NCI-H510A treated with DMSO at 0.1 percent for 48 hours (cell line): ENCODE measurements at regions not wholly inside any gene's neighbourhood (a gene's known extent, or its start where the extent isn't known, plus 50 kb on each side); places are given as distances from the start of the nearest gene placed in this dataset.
"Not testable (repeated sequence)": the region's sequence is repeated elsewhere in the genome, so short reads cannot be mapped to it uniquely, and the experiment has no call there.

Experiments
- DNase-seq: peaks from one replicate; lab custom pipeline; 2025; lab: John Stamatoyannopoulos, UW

GRCh38 chr4:107391009-107391629, 328.9 kb downstream of the PAPSS1 start:
- no peak for DNase-seq

DNA sequence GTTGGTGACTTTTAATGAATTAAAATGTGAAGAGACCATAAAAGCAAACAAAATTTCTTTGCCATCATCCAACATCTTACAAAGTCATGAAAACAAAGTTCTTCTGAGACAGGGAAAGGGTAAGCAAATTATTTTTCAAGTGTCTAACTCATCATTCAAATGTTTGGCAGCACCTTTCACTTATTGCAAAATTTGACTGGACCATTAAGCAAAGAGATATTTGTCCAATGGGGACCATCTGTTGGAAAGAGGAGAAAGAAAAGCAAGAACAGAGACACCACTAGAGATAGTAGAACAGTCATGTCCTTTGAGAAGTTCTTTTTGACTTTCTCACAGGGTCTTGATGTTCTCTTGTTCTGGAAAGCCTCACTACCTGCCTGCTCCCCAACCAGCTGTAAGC, 330.1 kb downstream of the PAPSS1 start:
- DNase-seq, result no peak

GRCh38 chr4:107388736-107389274, 331.2 kb downstream of the PAPSS1 start:
- DNase-seq, result no peak

GRCh38 chr4:107380836-107381438, 339.1 kb downstream of the PAPSS1 start:
- DNase-seq, result no peak

- DNase-seq, result no peak
Observed at GRCh38 chr4:107380190-107380589, 339.8 kb downstream of the PAPSS1 start.

DNA sequence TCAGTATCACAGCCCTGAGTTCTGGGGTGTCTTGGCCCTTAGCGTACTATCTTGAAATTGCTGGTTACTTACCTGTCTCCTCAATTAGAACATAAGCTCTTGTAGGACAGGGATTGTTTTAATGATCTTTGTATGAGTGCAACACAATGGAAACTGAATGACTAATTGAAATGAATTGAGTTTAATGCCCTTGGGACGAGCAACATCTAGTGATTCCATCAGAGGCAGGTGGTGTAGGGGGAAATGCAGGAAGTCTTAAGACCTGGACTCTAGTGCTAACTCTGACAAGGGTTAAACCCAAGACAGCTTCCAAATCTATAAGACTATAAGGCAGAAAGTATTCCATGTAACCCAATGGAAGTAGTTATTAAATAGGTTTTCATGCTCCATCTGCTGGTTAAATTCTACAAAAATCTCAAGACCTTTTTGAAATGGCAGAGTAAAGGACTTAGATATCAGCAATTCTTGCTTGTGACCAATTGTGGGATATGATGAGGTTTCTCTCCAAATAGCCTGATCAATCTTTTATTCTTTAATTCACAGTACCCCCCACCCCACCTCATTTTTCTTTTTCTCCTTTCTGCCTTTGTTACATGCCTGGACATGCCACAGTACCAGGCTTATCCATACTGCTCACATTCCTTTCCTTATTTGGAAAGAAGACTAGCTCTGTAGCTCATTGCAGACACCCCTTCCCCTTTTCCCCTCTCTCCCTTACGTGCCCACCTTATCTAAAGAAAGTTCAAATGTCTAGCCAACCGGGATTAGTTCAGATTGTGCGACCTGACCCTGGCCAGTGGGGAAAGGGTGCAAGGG, 340.8 kb downstream of the PAPSS1 start:
- no peak for DNase-seq

GRCh38 chr4:107376293-107376692, 340.2 kb upstream of the DKK2 start:
- DNase-seq, result no peak

DNA sequence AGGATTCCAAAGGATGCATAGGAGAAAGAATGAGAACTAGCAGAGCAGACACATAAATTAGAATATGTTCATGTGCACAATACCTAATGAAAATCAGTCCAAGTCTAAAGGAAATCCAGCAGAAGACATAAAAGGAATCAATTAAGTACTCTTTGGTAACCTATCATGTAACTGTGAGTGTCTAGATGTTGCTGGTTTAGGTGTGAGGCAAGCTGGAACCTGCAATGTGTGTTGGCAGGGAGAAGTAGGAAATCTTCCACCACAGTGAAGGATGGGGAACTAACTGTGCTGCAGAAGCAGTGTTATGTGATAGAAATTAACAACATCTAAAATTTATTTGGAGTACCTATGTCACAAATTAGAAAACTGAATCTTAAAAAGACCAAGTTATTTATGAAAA, 330.8 kb upstream of the DKK2 start:
- no peak for DNase-seq

DNA sequence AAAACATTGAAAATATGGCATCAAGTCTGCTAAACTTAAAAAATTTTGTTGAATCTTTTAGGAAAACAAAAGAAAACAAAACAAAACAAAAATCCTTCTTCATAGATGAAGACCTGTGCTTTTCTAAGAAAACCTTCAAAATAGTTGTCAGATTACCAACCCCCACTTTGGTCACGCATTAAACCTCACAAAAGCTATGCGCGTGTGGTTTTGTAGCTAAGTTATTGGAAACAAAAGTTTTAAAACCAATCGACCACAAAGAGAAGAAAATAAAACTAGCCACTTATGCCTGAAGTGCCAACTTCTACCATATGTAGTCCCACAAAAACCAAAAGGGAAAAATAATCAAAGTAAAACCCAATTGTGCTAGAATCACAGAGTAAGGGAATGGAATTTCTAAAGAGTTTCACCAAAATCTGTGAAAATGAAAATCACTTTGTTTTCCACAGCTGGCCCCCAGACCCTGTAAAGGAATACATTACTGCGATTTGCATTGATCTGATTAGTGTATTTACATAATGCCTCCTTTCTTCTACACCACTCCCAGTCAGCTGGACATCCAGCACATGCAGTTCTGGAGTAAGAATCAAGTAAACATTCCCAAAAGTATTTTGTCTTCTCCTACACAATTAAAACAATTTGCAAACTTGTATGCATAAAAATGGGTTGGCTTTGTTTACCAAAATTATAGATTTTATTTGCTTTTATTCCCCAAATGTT, 330.1 kb upstream of the DKK2 start:
- no peak for DNase-seq

DNA sequence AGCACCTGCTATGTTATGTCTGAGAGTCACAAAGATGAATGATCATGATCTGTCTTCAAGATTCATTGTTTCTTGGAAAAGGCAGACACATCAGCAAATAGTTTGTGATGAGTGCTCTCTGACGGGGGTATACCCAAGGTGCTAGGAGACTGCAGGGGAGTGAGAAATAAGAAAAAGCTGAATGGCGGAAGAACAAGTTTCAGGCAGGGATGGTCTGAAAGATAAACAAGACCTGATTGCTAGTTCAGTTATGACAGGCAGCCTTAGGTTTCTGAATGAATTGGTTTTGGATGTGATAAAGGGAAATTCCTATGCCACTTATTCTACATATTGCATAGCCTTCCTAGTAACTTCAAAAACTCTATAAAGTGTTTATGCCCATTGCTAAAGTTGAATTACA, 327.0 kb upstream of the DKK2 start:
- DNase-seq, result no peak

- DNase-seq, result no peak
Observed at GRCh38 chr4:107359208-107359607, 323.1 kb upstream of the DKK2 start.

DNA sequence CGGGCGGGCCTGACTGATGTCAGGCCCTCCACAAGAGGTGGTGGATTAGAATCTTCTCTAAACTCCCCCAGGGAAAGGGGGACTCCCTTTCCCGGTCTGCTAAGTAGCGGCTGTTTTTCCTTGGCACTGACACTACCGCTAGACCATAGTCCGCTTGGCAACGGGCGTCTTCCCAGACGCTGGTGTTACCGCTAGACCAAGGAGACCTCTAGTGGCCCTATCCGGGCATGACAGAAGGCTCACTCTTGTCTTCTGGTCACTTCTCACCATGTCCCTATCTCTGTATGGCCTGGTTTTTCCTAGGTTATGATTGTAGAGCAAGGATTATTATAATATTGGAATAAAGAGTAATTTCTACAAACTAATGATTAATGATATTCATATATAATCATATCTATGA, 318.2 kb upstream of the DKK2 start:
- DNase-seq, result not testable (repeated sequence)

GRCh38 chr4:107351196-107351595, 315.1 kb upstream of the DKK2 start:
- no peak for DNase-seq

DNA sequence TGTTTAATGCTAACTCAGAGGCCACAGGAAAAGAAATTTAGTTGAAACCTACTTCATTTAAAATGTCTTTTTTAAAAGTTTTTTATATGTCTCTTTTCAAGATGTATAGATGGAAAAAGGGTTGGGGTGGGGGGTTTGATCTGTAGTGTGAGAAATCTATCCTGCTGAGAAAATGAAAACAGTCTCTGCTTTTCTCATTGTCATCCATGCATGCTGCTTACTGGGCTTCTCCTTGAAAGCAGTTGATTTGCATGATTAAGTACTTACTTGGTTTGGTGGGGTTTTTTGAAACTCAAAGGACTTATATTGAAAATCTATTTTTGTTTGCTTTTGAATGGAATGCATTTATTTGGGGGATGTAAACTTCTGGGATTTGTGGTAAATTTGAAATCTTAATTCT, 313.6 kb upstream of the DKK2 start:
- no peak for DNase-seq

- no peak for DNase-seq
Observed at GRCh38 chr4:107349266-107349665, 313.2 kb upstream of the DKK2 start.

DNA sequence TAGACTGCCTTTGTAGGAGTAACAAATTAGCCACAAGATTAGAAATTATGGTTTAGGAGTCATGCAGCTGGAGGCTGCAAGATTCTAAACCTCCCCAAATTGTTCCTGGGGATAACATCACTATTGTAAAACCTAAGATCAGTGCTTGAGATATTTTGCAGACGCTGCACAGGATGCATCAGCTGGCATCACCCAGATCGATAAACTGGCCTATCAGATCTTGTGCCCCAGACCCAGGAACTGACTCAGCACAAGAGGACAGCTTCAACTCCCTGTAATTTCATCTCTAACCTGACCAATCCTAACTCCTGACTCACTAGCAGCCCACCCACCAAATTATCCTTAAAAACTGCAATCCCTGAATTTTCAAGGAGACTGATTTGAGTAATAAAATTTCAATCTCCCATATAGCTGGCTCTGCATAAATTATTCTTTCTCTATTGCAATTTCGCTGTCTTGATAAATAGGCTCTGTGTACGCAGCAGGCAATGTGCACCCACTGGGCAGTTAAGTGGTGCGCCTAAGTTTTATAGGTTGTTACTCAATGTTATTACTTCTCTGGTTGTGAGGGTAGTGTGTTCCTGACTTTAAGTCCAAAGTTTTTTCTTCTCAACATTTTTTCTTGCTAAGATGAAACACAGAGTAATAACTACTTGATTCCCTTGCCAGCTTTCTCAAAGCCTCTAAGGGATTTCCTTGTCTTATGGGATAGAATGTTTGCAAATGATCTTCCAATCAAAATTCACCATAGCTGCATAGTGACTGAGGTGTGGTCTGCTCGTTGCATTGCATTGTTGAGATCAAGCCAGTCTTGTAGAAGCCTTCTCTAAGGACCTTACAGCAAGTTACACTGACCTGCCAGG, 312.3 kb upstream of the DKK2 start:
- no peak for DNase-seq

DNA sequence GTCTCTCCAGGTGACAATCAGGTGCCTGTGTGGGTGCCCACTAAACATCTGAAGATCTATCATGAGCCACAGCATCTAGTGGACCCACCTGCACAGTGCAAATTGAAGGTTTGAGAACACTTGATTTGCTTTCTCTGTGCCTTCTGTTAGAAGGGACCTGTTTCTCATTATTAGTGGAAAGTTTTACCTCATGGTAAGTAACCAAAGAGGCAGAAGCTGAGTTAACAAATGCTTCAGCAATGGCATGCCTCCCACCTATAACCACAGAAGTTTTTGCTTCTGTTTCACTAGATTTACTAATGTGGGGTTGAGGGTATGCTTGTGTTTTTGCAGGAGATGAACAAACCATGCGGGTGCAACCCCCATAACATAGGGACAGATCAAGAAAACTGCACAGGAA, 297.4 kb upstream of the DKK2 start:
- DNase-seq, result no peak

- DNase-seq, result not testable (repeated sequence)
Observed at GRCh38 chr4:107332656-107333055, 296.5 kb upstream of the DKK2 start.

- no peak for DNase-seq
Observed at GRCh38 chr4:107330916-107331315, 294.8 kb upstream of the DKK2 start.

DNA sequence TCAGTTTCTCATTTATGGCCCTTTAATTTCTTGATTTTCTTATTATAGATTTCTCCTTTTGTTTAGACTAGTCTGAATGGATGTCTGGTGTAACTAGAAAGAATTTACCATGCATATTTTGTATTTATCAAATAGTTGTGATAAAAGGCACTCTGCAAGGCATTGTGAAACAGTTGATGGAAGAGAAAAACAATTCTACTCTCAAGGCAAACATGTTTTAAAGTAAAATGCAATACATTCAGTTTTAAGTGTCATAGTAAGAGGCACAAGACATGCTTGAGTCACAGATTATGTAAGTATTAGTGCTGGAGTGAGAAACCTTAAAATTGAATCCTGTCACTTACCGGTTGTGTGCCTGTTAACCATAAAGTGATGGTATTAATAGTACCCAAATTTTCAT, 283.3 kb upstream of the DKK2 start:
- DNase-seq, result no peak

DNA sequence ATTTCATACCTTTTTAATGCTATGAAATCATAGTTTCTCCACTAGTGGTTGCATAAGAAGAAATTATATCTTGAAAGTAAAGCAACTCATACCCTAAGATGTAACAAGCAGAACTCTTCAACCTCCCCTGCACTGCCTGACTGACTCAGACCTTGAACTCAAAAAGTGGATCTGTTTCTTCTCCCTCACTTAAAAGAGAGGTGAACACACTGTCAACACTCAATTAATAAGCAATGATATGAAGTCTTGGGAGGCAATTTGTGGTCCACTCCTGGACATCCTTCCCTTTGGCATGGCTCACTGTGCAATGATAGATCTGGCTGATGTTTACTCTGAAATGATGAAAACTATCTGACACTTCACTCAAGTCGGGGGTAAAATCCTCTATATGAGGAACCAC, 282.0 kb upstream of the DKK2 start:
- DNase-seq, result no peak
